HG03354 (cell line): ENCODE measurements at regions not wholly inside any gene's neighbourhood (a gene's known extent, or its start where the extent isn't known, plus 50 kb on each side); places are given as distances from the start of the nearest gene placed in this dataset.
"Not testable (repeated sequence)": the region's sequence is repeated elsewhere in the genome, so short reads cannot be mapped to it uniquely, and the experiment has no call there.

Experiments used
- ATAC-seq: cut with Tn5 transposase; IDR thresholded peaks from one replicate; pipeline ENCODE4 v1.9.1; 2021; ENCODE audit warnings: mild to moderate bottlenecking; ENCODE audit not compliant: unreplicated experiment, poor library complexity, severe bottlenecking

DNA sequence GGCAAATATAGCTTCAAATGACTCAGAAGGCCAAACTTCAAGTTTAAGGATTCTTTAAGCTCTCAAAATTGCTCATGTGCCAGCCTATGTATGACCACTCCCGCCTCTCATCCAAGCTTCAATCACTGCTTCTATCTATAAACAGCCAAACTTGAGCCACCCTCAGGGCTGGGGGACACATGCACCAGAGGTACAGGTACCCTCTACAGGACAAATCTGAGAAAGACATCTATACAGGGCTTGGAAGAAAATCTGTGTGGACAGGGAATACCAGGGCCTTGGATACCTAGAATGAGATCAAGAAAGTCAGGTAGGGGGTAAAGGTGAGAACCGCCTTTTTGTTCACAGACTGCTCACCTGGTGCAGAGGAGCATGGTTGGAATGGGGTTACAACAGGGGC, 217.9 kb downstream of the ATPSCKMT start:
- no peak for ATAC-seq

DNA sequence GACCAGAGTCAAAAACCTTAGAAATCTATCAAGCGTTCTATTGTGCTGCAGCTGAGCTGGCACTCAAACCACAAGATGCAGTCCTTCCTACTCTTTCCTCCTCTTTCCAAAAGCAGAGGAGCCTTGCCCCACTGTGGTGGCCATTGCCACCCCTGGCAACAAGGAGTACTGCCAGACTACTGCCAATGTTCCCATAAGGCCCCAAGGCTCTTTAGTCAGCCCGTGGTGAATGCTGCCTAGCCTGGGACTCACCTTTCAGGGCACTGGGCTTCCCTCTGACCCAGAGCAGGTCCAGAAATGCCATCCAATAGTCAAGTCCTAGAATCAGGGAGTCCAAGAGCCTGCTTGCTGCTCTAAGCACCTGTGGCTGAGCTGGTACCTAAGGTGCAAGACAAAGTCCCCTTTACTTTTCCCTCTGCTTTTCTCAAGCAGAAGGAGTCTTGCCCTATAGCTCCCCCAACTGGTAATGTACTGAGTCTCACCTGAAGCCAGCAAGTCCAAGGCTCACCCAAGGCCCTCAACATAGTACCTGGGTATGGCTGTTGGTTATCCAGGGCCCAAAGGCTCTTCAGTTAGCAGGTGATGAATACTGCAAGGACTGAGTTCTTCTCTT, 219.4 kb downstream of the ATPSCKMT start:
- no peak for ATAC-seq

GRCh38 chr5:10023494-10023893, 226.2 kb downstream of the ATPSCKMT start:
- ATAC-seq: no peak

DNA sequence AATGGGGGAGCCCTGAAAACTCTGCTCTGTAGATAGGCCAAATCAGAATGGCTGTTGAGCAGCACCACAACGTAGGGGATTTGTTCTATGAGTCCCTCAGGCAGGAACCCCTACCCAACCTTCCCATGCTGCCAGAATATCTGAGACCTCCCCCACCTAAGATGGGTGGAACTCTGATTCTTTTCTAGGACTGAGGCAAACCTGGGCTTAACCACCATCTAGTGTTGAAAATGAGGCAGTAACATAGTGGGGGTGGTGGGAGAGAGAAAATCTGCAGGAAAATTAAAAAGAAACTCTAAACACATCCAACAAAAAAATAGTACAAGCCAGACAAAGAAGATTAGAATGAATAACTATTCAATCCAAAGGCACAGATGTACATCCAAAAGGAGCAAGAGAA, 228.4 kb downstream of the ATPSCKMT start:
- ATAC-seq: no peak

GRCh38 chr5:10019236-10019635, 230.5 kb downstream of the ATPSCKMT start:
- no peak for ATAC-seq

DNA sequence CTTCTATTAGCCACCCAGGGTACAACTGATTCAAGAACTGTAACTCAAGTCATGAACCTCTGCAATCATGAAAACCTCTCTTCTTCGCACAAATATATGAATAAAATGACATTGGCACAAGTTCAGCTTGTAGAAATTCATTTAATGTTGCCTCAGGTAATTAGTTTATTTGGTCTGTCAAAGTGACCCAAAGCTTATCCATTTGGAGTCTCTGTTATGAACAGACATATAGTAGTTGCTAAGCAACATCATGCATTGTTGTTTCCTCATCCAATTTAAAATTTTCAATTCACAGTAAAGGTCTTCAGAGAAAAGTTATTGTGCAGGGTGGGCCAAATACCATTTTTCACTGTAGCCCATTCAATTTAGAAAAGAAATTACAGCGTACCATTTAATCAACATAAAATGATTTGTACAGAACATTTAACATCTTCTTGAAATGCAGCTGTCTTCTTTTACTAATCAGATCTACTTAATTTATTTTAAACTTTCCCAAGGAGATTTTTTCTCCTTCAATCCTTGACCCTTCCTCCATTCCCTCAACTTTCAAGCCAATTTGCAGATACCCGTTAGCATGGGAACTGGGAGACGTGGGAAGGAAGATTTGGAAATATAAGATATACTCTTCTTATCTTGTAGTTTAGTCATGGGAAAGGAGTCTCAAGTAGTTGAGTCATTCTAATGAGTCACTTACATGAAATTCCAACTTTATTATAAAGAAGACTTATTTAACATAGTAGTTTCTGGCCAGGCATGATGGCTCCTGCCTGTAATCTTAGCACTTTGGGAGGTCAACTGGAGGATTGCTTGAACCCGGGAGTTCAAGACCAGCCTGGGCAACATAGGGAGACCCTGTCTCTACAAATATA, 231.3 kb downstream of the ATPSCKMT start:
- no peak for ATAC-seq

DNA sequence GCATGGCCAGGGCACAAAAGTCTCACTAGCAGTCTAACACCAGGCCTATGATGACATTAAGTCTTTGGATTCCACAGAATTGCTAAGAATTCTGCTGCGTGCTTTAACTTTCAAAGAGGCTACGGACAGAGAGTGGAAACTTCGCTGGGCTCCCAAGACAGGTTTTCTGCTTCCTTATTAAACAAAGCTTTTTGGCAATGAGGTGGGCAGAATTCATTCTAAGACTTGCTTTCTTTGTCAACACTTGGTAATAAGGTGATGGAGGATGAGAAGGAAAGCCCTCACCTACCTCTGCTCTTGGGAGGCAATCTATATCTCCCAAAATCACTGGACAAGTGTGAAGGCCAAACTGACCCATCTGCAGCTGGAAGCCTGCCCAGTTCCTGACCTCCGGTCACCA, 231.9 kb downstream of the ATPSCKMT start:
- ATAC-seq: no peak

GRCh38 chr5:10016559-10016958, 233.1 kb downstream of the ATPSCKMT start:
- ATAC-seq: not testable (repeated sequence)

GRCh38 chr5:10015681-10016080, 234.0 kb downstream of the ATPSCKMT start:
- not testable (repeated sequence) for ATAC-seq

GRCh38 chr5:10009802-10010201, 239.9 kb downstream of the ATPSCKMT start:
- ATAC-seq: no peak

- no peak for ATAC-seq
These were observed 262.6 kb downstream of the ATPSCKMT start for GRCh38 chr5:9987101-9987500.

DNA sequence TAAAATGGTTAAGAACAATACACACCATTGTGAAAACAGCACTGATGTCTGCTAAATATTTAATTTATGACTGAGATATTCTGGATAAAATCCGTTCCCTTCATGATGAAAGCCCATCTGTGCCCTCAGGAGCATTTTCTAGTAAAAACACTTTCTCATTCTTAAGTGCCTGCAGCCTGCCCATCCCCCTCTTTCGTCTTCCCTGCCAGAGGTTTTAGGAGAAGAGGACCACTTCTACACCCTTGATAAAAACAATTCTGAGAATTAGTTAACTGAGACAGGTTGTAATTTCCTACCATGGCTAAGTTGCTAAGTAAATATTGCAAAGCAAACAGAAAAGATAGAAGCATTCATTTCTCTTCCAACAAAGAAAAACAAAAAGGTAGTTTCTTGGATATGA, 272.6 kb downstream of the ATPSCKMT start:
- no peak for ATAC-seq

- no peak for ATAC-seq
These were observed 273.1 kb downstream of the ATPSCKMT start for GRCh38 chr5:9976621-9977020.

- ATAC-seq: no peak
These were observed 277.6 kb downstream of the ATPSCKMT start for GRCh38 chr5:9972059-9972458.

- ATAC-seq: no peak
These were observed 278.4 kb downstream of the ATPSCKMT start for GRCh38 chr5:9971301-9971700.

- ATAC-seq: no peak
These were observed 290.8 kb downstream of the ATPSCKMT start for GRCh38 chr5:9958914-9959313.

DNA sequence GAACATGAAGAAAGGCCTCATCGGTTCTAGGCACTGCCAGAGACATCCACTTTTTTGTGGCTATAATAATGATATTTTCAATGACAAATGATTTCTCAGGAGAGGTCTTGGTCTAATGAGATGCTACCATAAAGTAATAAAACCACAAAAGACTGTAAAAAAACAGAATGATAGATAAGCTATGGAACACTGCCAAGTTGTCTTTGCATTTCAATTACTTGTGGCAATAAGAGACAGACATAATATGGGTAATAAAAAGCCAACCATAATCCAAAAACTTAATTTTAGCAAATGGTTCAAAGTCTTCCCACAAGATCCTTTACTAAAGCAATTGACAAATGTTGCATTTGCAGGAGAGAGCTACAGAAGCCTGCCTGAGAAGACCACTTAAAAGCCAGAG, 292.5 kb downstream of the ATPSCKMT start:
- ATAC-seq: no peak

DNA sequence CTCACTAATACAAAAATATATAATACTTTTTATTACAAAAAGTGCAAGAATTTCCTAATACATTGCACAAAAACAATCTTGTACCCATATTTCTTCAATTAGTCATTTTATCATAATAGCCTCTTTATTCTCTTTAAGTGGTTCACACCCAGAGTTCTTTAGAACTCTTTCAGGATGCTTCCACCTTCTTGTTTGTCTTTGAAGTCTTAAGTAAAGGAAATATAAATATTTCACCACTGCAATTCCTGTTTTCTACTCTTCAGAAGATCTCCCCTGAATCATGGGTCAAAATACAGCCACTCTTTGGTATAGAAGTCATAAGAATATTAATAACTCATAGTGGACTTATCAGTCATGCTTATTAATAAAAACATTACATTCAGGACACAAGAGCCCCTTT, 293.0 kb downstream of the ATPSCKMT start:
- no peak for ATAC-seq

DNA sequence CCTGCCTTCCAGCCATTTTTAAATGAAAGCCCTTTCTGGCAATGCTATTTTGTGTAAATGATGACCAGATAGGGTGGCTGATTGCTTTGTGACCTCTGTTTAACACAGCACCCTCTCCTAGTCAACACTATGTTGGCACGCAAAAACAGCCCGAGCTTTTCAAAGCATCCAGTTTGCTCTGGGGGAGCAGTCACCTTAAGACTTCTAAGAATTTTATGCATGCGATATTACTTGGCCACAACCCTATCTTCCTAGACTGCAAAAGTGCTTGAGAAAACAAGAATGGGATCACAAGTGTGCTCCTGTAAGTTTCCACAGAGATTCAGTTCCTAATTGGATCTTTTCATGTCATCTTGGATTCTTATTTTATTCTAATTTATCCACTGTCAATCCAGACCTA, 294.1 kb downstream of the ATPSCKMT start:
- no peak for ATAC-seq

GRCh38 chr5:9954869-9955268, 294.8 kb downstream of the ATPSCKMT start:
- ATAC-seq: no peak

DNA sequence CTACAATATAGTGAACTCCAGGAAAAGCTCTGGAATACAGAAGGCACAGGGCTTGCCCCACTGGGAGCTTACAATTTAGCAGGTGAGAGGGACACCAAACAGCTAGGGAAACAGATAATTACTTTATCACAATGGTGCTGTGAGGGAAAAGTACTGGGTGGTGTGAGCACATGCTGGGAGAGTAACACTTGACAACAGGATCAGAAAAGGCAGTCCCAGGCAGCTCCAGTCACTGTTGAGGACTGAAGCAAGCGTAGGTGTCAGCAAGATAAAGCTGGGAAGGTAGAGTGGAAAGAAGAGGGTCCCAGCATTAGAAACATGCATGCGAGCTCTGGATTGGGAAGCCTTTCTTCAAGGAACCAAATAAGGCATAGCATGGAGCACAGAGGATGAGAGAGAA, 296.0 kb downstream of the ATPSCKMT start:
- no peak for ATAC-seq
